ENCODE measurements at regions not wholly inside any gene's neighbourhood (a gene's known extent, or its start where the extent isn't known, plus 50 kb on each side); places are given as distances from the start of the nearest gene placed in this dataset.

DNA sequence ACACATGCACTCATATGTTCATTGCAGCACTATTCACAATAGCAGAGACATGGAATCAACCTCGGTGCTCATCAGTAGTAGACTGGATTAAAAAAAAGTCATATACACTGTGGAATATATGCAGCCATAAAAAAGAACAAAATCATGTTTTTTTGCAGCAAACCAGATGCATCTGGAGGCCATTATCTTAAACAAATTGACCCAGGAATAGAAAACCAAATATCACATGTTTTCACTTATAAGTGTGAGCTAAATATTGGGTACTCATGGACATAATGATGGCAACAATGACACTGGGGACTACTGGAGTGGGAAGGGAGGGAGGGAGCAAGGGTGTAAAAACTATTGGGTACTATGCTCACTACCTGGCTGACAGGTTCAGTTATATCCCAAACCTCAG lies 792.6 kb downstream of the EPHA4 start:
- TF ChIP-seq SUZ12 (IDR thresholded peaks at IDR 0.05) = no peak
- TF ChIP-seq L3MBTL2 (conservative IDR thresholded peaks at IDR 0.05) = no peak
- TF ChIP-seq FOXM1 (IDR thresholded peaks at IDR 0.05; ENCODE audit: borderline replicate concordance) = no peak
- TF ChIP-seq BHLHE40 (IDR thresholded peaks at IDR 0.05; ENCODE audit: borderline replicate concordance) = no peak

All from HEK293T (cell line).